HG03103 (cell line): ENCODE measurements at regions not wholly inside any gene's neighbourhood (a gene's known extent, or its start where the extent isn't known, plus 50 kb on each side); places are given as distances from the start of the nearest gene placed in this dataset.

Experiments used
- ATAC-seq: cut with Tn5 transposase; IDR thresholded peaks from one replicate; pipeline ENCODE4 v1.9.1; 2021; ENCODE audit warnings: low read depth; ENCODE audit not compliant: unreplicated experiment

- ATAC-seq = no peak
Measured at GRCh38 chr6:26254724-26255123, 110.3 kb upstream of the BTN3A2 start.

GRCh38 chr6:26257272-26257671 lies 107.7 kb upstream of the BTN3A2 start:
- no peak for ATAC-seq

- no peak for ATAC-seq
Measured at GRCh38 chr6:26258212-26258977, 106.6 kb upstream of the BTN3A2 start.

- ATAC-seq = no peak
Measured at GRCh38 chr6:26260110-26260637, 104.8 kb upstream of the BTN3A2 start.

GRCh38 chr6:26260725-26261490 lies 104.1 kb upstream of the BTN3A2 start:
- ATAC-seq = no peak

- no peak for ATAC-seq
Measured at GRCh38 chr6:26264547-26264946, 100.5 kb upstream of the BTN3A2 start.

- ATAC-seq = no peak
Measured at GRCh38 chr6:26267083-26267589, 97.9 kb upstream of the BTN3A2 start.

GRCh38 chr6:26268659-26269402 lies 96.2 kb upstream of the BTN3A2 start:
- no peak for ATAC-seq

GRCh38 chr6:26269531-26270485 lies 95.2 kb upstream of the BTN3A2 start:
- no peak for ATAC-seq

GRCh38 chr6:26270486-26270861 lies 94.5 kb upstream of the BTN3A2 start:
- no peak for ATAC-seq

GRCh38 chr6:26270903-26271667 lies 93.9 kb upstream of the BTN3A2 start:
- no peak for ATAC-seq

- no peak for ATAC-seq
Measured at GRCh38 chr6:26271668-26272024, 93.4 kb upstream of the BTN3A2 start.

- ATAC-seq = no peak
Measured at GRCh38 chr6:26272171-26272637, 92.8 kb upstream of the BTN3A2 start.

- no peak for ATAC-seq
Measured at GRCh38 chr6:26273673-26274588, 91.1 kb upstream of the BTN3A2 start.

GRCh38 chr6:26275663-26276062 lies 89.3 kb upstream of the BTN3A2 start:
- ATAC-seq = no peak

- no peak for ATAC-seq
Measured at GRCh38 chr6:26276841-26277648, 88.0 kb upstream of the BTN3A2 start.

- ATAC-seq = no peak
Measured at GRCh38 chr6:26278536-26278935, 86.5 kb upstream of the BTN3A2 start.
